Activated CD4-positive, alpha-beta T cell treated with anti-CD3 and anti-CD28 coated beads for 24 hours (primary cell): ENCODE measurements at regions not wholly inside any gene's neighbourhood (a gene's known extent, or its start where the extent isn't known, plus 50 kb on each side); places are given as distances from the start of the nearest gene placed in this dataset.
"Not testable (repeated sequence)": the region's sequence is repeated elsewhere in the genome, so short reads cannot be mapped to it uniquely, and the experiment has no call there.

Experiments used
- DNase-seq, 2 donors: peaks; one replicate each; pipeline ENCODE4 v3.0.0-alpha.2; 2020; ENCODE audit warnings: low read depth in 2 of 2

DNA sequence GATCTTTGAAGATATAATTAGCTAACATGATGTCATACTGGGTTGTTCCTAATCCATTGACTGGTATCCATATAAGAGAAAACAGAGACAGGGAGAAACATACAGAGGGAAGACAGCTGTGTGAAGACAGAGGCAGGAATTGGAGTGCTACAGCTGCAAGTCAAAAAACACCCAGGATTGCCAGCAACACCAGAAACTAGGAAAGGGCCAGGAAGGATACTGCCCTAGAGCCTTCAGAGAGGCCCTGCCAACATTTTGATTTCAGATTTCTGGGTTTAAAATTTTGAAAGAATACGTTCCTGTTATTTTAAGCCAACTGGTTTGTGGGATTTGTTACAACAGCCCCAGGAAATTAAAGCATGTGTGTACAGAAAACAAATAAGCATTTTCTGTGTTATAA lies 473.7 kb upstream of the FLRT2 start:
- DNase-seq, result no peak

DNA sequence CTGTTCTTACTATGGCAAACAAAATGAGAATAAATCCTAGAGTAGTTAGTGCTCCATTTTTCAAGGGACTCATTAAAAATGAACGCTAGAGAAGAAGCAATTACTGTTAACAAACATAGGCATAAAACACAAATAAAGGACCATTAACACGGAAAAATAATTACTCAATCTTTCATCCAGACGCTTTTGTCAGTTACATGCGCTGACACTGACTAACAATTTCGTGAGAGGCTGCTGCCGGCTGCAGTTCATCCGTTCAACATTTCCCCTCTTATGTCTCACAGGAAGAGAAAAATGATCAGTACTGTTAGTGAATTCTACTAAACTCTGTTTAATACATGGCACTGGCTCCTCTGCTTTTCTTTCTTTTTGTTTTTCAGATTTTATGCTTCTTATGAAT lies 472.7 kb upstream of the FLRT2 start:
- no peak for DNase-seq

DNA sequence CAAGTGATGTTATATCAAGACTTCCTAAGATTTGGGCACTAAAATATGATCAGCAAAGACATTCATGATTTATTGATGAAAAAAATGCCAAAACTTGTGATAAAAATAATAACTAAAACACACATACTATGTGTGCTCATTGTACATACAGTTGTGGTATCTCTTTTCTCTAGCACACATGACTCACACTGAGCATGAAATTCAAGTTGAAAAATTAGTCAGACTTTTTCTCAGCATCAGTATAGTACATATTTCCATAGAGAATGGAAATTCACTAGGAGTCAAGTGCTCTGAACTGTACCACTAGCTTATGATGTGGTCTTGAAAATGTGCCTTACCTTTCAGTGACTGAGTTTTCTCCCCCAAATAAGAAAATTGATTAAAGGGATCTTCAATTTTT lies 471.8 kb upstream of the FLRT2 start:
- DNase-seq, result no peak

DNA sequence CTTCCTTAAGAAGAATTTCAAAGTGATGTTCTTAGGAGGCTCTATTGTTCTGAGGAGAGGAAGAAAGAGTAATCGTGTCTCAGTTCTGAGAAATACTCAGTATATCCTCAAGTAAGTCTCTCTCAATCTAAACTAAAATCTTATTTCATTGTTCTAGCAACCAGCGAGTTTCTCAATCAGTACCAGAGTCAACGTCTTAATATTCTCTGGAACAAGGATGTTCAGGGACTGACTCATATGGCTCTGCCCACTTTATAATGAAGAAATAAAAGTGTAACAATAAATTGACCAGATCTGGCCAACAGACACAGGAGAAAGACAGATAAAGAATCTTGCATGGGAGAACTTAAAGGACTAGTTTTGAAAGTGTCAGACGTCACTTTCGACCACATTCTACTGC lies 469.8 kb upstream of the FLRT2 start:
- DNase-seq, result no peak

DNA sequence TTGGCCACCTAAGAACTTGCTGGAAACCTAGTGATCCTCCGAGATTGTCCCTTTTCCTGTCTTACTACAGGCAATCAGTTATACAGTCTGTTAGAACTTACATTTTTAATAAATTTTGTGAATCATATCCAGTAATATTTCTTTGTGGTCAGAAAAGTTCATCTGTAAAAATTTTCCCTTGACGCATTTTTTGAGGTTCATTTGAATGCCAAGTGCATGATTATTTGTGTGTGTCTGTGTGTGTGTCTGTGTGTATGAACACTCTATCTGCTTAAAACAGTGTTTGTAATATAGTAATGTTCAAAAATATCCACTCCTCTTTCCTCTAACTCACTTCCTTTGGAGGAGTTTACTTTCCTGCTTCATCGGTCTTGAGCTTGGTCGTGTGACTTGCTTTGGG lies 468.7 kb upstream of the FLRT2 start:
- no peak for DNase-seq

DNA sequence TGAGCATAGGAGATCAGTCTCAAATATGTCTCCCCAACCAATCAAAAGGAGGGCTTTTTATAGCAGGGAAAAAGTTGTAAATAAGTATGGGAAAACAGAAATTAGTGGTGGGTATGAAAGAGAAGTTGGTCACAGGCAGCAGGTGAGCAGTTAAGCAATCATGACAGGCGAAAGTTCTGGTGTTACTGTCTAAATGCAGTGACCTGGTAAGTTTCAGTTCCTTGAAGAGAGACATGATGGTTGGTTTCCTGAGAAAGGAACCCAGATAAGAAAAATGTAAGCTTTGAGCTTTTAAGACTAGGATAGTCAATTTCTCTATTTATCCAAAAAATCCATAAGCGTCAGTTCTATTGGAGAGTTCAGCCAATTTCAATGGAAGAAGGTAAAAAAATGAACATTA lies 466.2 kb upstream of the FLRT2 start:
- DNase-seq, result no peak

DNA sequence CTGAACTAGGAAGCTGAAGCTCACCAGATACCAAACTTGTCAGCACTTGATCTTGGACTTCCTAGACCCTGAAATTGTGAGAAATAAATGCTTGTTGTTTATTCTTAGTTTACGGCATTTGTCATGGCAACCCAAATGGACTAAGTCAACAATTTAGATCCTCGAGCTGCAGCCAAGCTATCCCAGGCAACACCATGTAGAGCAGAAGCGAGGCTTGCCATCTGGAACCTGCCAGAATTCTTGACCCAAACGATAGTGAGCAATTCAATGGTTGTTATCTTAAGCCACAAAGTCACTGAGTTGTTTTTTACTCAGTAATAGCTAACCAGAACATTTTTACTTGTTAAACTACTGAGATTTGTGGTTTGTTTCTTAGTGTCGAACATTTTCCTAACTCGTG lies 458.5 kb upstream of the FLRT2 start:
- DNase-seq, result no peak

DNA sequence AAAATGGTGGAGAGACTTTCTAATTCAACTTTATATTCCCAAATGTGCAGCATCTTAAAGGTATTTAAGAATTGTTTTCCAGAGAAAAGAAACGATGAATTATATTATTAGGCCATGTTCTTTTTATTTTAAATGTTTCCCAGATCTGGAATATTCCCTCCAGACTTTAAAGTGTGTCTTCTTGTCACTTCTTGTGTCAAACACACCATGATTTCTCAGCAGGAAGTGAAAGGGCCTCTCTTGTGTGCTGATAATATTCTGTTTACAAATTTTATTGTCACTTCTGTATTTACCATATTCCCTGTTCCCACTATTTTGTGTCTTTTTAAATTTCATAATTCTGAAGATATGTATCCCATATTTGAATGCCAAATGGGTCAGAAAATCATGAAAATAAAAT lies 455.0 kb upstream of the FLRT2 start:
- no peak for DNase-seq

DNA sequence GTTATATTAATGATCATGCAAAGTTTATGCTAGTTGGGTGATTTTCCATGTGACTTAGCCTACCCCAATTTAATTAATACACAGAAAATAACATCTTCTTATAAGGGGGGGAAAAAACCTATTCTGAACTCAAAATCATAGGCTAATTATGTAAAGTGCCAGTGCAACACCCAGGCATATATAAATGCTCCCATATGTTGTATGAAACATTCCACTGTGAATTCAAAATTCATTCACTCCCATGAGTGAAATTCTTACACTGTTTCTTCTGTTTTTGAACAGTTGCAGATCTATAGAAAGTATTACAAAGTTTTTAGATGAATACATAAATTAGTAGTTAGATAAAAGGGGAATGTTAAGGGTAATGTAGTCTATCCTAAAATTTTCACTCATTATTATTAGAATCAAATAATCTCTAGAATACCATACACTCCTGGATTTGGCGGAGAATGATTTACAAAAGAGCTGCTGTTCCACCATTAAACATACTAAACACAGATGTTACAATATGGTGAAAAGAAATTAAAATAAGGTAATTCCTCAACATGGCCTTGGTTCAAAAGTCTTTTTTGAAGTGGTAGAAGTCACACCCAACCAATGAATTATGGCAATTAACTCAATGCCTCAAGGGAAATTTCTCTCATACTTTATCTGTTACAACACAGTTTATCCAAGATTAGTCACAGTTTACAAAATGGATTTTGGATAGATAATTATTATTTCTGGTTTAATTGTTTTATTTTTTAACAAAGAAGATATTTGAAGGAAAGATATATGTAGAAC lies 454.1 kb upstream of the FLRT2 start:
- no peak for DNase-seq

DNA sequence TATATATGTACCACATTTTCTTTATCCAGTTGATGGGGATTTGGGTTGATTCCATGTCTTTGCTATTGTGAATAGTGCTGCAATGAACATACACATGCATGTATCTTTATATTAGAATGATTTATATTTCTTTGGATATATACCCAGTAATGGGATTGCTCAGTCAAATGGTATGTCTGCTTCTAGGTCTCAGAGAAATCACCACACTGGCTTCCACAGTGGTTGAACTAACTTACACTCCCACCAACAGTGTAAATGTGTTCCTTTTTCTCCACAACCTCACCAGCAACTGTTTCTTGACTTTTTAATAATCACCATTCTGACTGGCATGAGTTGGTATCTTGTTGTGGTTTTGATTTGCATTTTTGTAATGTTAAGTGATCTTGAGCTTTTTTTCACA lies 452.2 kb upstream of the FLRT2 start:
- DNase-seq, result not testable (repeated sequence)

DNA sequence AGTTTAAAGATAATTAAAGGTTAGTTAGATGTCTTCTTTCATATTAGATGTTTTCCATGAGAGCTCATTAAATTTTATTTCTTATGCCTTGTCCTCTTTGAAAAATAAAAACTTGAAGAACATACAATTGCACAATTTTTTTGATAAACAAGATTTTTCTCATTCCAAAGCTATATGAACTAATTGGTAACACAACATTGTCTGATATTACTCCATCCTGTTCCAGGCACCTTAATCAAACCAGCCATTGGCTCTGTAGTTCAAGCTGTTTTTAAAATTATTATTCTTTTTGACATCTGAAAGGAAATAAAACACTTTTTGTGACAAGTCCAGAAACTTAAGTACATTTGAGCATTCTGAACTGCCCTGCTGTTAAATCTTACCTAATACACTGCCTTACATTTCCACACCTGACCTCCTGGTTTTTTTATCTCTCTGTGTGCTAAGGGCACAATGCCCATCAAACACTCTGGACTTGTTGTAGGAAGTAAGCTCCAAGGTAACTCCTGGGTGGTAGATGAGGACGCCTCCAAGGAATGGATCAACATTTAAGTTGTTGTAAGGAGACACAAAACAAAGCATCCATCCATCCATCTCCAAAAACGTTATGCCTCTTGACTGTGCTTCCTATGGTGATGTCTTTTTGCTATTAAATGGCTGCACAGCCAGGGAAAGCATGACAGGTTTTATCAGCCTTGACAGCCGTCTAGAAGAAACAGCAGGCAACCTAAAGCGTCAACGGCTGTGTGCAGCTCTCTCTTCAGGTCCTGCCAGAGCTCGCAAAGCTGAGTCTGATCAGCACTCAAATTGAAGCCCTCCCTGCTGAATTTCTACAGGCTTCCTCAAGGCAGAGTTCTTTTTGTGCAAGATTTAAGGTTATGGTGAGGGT lies 449.9 kb upstream of the FLRT2 start:
- no peak for DNase-seq

DNA sequence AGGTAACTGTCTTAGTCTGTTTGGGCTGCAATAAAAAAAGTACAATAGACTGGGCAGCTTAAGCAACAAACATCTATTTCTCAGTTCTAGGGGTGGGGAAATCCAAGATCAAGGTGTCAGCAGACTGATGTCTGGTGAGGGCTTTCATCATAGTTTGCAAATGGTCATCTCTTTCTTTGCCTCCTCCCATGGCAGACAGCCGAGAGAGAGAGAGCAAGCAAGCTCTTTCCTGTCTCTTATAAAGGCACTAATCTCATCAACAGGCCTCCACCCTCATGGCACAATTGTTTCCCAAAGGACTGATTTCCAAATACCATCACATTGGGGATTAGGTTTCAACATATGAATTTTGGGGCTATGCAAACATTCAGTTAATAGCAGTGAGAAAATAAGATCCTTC lies 445.6 kb upstream of the FLRT2 start:
- no peak for DNase-seq

DNA sequence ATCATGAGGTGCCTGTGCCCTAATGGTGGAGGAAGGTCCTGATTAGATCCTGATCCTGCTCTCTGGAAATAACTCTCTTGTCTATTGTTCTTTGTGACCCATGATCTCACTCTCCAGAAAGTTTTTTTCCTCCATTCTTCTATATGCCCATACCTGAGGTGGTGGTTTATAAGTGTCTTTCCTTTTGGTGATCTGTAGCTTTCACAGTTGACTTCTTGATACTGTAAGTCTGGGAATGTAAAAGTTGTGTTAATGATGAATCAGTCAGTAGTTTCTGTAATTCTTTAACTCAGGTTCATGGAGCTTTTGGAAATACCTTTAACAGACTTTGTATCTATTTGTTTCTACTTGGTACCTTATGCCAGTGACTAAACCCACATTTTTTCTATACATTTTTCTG lies 444.0 kb upstream of the FLRT2 start:
- no peak for DNase-seq

DNA sequence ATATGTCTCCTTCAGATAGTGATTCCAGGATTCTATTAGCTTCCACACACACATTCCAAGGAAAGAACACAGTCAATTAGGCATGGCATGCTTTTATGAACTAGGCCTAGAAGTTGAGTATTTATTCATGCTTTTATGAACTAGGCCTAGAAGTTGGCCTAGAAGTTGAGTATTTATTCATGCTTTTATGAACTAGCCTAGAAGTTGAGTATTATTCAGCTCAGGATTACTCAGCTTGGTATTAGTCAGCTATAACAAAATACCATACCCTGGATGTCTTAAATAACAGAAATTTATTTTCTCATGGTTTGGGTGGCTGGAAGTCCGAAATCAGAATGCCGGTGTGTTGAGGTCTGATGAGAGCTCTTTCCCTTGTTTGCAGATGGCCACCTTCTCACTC lies 442.7 kb upstream of the FLRT2 start:
- DNase-seq, result no peak

DNA sequence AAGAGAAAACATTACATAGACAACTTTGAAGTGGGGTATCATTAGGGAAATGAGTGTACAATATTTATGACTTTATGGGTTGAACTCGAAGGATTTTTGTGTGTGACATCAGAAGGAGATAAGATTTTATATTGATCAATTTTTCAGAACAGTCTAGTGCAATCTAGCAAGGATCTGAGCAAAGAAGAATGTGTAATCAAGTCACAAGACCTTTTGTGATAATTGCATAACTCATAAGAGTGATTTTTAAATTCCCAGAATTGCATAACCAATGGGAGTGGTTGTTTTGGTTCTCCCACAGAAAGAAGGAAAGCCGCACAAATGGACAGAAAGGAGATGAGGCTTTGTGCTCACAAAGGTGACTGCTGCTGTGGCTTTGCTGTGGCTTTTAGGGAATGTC lies 441.8 kb upstream of the FLRT2 start:
- DNase-seq, result no peak

DNA sequence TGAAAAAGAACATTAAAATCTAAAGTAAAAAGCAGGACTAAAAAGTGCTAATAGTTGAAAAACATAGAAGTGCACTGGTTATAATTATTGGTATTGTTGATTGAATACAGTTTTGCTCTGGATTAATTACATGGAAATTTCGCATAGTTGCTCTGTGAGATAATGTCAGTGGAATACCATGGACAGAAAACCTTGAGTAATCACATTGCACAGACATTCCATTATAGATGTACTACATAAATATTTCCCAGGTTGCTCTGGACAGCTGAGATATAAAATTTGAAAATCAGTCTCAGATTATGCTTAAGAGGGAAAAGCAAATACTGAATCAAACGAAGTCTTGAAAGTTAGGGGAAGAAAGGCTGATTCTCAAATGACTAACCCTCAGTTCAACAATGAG lies 439.3 kb upstream of the FLRT2 start:
- DNase-seq, result no peak

DNA sequence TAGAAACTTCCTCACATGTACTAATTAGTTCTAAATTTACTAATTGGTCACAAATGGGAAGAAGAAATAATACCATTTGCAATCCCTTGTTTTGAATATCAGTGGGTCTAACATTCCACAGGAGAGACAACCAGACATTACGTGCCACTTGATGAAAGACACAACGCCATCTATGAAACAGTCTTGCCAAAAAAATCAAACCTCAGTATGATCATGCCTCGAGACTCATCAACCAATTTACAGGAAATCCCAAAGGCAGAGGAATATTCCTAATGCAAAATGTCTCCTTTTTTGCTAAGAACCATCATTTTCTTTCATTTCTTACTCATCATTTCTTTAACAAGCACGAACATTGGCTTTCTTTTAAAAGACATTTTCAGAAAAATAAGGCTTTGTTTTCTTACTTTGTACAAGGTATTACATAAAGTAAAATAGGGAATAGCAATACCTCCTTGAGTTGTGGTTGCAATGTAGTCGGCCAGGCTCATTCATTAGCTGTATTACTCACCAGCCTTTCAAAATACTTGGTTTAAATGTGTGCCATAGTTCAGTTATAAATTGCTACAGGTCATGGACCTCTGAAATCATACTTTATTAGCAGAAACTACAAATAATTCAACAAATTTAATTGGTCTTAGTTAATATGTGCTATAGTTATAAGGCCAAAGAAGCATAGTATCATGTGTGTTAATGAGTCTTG lies 436.2 kb upstream of the FLRT2 start:
- no peak for DNase-seq

DNA sequence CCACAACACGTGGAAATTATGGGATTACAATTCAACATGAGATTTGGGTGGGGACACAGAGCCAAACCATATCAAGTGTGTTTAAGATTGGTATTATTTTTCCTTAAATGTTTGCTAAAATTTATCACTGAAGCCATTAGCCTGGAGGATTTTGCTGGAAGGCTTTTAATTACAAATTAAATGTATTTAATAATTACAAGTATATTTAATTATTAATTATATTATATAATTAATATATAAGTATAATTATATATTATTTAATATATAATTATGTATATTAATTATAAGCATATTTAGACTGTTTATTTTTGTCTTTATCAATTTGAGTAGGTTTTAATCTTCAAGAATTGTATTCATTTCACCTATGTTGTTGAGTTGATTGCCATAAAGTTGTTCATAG lies 427.4 kb upstream of the FLRT2 start:
- no peak for DNase-seq

DNA sequence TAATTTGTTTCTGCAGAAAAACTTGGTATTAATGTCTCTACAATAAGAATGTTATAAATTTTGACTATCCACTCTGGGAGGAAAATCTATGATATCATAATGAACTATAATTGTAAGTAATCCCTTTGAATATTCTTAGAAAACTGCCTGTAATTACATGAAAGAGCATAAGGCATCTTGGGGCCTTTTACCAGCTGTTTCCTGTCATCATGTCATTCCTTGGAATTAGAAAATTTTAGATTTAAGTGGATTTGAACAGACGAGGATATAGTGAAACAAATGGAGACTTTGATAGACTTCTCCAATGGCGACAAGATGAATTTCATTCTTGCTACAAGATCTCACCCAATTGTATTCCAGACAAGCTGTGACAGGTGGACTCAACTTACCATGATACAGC lies 423.4 kb upstream of the FLRT2 start:
- no peak for DNase-seq

DNA sequence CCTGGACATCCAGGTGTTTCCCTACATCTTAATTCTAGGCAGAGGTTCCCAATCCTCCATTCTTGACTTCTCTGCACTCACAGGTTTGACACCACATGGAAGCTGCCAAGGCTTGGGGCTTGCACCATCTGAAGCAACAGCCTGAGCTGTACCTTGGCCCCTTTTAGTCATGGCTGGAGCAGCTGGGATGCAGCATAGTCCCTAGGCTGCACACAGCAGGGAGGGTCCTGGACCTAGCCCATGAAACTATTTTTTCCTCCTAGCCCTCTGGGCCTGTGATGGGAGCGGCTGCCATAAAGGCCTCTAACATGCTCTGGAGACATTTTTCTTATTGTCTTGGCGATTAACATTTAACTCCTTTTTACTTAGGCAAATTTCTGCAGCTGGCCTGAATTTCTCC lies 417.2 kb upstream of the FLRT2 start:
- DNase-seq, result no peak

DNA sequence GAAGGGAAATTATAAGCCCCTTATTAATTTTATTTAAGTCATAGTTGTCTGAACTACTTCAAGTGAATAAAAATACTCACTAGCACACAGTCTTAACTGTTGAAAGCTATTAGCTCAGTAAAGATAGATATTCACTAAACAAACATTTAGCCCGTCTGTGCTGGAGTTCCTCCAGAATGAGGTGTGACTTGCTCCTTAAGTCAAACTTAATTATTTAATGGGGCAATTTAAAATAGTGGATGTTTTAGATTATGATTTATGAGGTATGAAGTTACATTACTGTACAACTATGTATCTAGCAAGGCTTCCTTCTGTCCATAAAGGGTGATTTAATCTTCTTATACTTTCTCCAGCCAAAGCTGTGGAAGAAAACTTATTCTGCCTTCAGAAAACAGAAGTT lies 414.0 kb upstream of the FLRT2 start:
- no peak for DNase-seq

DNA sequence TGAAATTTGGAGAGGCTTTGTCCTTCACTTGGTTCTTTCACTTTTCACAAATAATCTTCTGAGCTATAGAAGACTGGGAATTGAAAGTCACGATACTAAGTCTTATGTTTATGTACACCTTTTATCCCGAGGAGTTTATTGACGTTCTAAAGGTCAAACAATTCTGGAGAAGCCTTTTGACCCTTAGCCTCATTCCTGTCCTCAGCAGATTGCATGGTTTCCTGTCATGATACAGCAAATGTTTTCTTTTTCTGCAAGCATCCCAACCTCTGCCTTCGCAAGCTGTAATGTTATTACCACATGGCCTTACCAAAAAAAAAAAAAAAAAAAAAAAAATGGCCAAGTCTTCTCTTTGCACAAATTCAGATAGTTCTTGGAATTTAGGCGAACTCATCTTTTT lies 411.7 kb upstream of the FLRT2 start:
- DNase-seq, result no peak

DNA sequence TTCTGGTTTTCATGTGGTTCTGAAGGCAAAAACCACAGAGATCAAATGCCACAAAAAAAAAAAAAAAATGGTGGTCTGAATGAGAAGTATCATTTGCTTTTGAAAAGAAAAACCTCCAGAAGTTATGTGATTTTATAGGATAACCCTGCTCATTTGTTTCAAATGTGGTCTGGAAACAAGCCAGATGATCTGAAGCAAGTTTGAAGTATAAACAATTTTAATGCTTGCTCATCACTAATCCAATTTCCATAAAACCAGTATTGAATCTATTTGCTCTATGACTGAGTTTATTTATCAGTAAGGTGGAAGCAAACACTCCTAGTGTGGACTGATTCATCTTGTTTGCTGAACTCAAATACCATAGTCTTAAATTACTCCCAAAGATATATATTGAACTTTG lies 407.3 kb upstream of the FLRT2 start:
- no peak for DNase-seq
